Type B pancreatic cell (in vitro differentiated cells): ENCODE measurements at regions not wholly inside any gene's neighbourhood (a gene's known extent, or its start where the extent isn't known, plus 50 kb on each side); places are given as distances from the start of the nearest gene placed in this dataset.

Experiments
- DNase-seq: peaks from one replicate; pipeline ENCODE4 v3.0.0; 2021; ENCODE audit warnings: mixed read lengths; ENCODE audit not compliant: unreplicated experiment; ENCODE audit errors: extremely low spot score
- H3K27ac Mint-ChIP-seq: 2 replicates; pipeline ENCODE4 v1.8.0; 2021; ENCODE audit warnings: mild to moderate bottlenecking, mixed read lengths
- H3K27me3 Mint-ChIP-seq: 2 replicates; pipeline ENCODE4 v1.8.0; 2021; ENCODE audit warnings: mixed read lengths
- H3K36me3 Mint-ChIP-seq: 2 replicates; pipeline ENCODE4 v1.8.0; 2021; ENCODE audit warnings: mixed read lengths
- H3K4me1 Mint-ChIP-seq: one replicate; pipeline ENCODE4 v1.8.0; 2021; ENCODE audit warnings: mixed read lengths; ENCODE audit not compliant: unreplicated experiment
- H3K4me3 Mint-ChIP-seq: 2 replicates; pipeline ENCODE4 v1.8.0; 2021; ENCODE audit warnings: mild to moderate bottlenecking, mixed read lengths
- H3K9me3 Mint-ChIP-seq: 2 replicates; pipeline ENCODE4 v1.8.0; 2021; ENCODE audit warnings: mixed read lengths
- TF ChIP-seq, protein P1 (sequence below): fragments of 200-600 bp; sonication (generic); conservative IDR thresholded peaks from 2 replicates; pipeline ENCODE4 v1.5.0; 2021; ENCODE audit warnings: antibody characterized with exemption, mild to moderate bottlenecking

DNA sequence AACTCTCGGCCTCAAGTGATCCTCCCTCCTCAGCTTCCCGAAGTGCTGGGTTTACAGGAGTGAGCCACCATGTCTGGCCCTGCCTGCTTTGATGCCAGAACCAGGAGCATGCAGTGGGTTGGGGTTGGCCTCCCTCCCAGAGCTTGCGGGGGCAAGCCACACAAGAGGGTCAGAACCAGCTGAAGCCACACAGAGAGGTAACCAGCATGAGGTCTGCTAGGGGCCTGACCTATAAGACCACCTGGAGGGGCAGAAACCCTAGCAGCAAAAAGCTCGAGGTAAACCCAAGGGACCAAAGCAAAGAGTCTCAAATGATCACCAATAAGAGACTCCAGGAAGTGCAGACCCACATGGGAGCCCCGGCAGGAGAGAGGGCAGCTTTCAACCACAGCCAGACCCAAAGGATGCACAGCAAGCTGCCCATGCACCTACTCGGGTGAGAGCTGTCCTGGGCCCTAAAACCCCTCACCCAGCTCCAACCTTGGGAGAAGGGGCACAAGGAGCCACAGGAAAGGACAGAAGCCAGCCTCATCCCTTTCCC lies 81.2 kb downstream of the TOMM20 start:
- Mint-ChIP-seq H3K4me1 (peaks cover 33% of the 10 kb centered on the region), H3K27me3 (no peaks in the 10 kb centered on the region), H3K27ac (peak overlapping the region; percentile 69), H3K36me3 (no peaks in the 10 kb centered on the region), H3K9me3 (no peaks in the 10 kb centered on the region), H3K4me3 (no peak overlapping the region)
- TF ChIP-seq, protein P1, sequence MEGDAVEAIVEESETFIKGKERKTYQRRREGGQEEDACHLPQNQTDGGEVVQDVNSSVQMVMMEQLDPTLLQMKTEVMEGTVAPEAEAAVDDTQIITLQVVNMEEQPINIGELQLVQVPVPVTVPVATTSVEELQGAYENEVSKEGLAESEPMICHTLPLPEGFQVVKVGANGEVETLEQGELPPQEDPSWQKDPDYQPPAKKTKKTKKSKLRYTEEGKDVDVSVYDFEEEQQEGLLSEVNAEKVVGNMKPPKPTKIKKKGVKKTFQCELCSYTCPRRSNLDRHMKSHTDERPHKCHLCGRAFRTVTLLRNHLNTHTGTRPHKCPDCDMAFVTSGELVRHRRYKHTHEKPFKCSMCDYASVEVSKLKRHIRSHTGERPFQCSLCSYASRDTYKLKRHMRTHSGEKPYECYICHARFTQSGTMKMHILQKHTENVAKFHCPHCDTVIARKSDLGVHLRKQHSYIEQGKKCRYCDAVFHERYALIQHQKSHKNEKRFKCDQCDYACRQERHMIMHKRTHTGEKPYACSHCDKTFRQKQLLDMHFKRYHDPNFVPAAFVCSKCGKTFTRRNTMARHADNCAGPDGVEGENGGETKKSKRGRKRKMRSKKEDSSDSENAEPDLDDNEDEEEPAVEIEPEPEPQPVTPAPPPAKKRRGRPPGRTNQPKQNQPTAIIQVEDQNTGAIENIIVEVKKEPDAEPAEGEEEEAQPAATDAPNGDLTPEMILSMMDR: no peak
- no peak for DNase-seq

DNA sequence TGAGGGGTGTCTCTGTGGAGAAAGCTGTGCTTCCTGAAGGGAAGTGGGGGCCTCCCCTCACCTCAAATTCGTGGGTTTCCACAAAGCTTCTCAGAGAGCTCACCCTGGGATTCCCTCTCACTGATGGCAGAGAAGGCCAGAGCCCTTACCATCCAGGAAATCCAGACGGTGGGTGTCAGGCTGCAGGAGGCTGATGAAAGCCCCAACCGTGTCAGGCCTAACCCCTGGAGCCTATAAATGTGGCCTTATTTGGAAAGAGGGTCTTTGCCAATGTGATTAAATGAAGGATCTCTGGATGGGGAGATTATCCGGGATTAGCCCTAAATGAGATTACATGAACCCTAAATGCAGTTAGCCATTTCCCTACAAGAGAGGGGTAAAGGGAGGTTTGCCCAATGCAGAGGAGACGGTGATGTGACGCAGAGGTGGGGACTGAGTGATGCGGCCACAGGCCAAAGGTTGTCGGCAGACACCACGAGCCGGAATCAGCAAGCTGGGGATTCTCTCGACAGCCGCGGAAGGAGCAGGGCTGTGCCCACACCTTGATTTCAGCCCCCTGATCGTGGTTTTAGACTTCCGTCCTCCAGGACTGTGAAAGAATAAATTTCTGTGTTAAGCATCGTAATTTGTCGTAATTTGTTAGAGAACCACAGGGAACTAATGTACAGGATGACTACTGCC lies 82.6 kb downstream of the TOMM20 start:
- no peaks in the 10 kb centered on the region for H3K36me3 Mint-ChIP-seq
- no peak overlapping the region for H3K4me3 Mint-ChIP-seq
- no peaks in the 10 kb centered on the region for H3K9me3 Mint-ChIP-seq
- H3K27ac Mint-ChIP-seq: no peak overlapping the region
- no peak for DNase-seq
- no peaks in the 10 kb centered on the region for H3K27me3 Mint-ChIP-seq
- TF ChIP-seq, protein P1: no peak
- H3K4me1 Mint-ChIP-seq: peaks cover 23% of the 10 kb centered on the region

DNA sequence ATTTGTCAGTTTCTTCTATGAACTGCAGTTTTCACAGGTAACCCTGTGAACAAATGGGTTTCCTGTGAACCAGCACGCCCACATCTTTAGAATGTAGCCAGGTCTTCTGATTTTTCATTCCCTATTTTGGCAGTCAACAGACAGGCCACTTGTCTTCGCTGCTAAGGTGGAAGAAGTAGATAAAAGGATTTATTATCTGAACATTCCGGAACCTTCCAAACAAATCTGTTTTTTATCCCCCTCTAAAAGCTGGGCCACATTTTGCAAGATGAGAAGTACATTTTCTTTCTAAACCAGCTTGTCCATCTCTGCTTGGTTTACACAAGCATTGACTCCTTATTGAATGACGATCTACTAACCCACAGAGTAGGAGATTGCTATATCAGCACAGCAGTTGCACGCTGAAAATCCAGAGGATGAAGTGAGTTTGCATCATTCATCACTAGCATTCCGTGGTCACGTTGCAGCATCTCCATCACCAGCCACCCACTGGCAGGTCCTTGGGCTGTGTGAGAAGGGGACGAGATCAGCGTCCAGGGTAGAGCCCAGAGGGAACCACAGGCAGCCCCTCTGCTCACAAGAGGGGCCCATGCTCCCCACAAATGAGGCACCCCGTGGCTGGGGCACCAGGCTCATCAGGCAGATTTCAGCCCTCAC lies 83.5 kb downstream of the TOMM20 start:
- no peak for DNase-seq
- Mint-ChIP-seq H3K4me1 (peaks cover 21% of the 10 kb centered on the region), H3K27ac (no peak overlapping the region), H3K9me3 (no peaks in the 10 kb centered on the region), H3K27me3 (no peaks in the 10 kb centered on the region), H3K4me3 (no peak overlapping the region), H3K36me3 (no peaks in the 10 kb centered on the region)
- TF ChIP-seq, protein P1: no peak

DNA sequence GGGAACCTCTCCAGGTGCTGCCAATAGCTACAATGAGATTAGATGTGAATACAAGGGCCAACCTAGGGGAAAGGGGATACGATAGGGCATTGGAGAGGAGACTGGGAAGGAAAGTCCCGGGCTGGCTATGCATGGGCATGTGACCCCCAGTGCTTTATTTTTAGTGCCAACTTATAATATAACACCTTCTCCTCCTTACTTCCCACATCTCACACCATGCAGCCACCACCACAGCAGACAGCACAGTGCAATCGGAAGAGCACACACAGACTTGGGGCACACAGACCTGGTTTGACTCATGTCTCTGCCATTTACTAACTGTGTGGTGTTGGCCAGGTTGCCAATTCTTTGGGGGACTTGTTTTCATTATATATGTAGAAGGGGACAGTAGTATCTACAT lies 85.4 kb downstream of the TOMM20 start:
- Mint-ChIP-seq H3K9me3 (peaks cover 5% of the 10 kb centered on the region), H3K27me3 (no peaks in the 10 kb centered on the region), H3K36me3 (peaks cover 5% of the 10 kb centered on the region), H3K4me3 (no peak overlapping the region), H3K4me1 (peaks cover 12% of the 10 kb centered on the region), H3K27ac (no peak overlapping the region)
- TF ChIP-seq, protein P1: no peak
- no peak for DNase-seq

DNA sequence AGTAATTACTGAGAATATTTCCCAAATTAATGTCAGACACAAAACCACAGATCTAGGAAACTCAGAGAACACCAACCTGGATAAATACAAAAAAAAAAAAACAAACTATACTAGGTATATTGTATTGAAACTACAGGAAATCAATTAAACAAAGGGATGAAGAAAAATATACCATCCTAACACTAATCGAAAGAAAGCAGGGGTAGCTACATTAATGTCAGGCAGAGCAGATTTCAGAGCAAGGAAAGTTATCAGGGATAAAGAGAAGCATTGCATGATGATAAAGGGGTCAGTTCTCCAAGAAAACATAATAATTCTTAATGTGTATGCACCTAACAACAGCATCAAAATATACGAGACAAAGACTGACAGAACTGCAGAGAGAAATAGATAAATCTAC lies 89.9 kb downstream of the TOMM20 start:
- Mint-ChIP-seq H3K4me1 (no peaks in the 10 kb centered on the region), H3K27ac (no peak overlapping the region), H3K4me3 (no peak overlapping the region), H3K27me3 (no peaks in the 10 kb centered on the region), H3K36me3 (peaks cover 8% of the 10 kb centered on the region), H3K9me3 (peaks cover 9% of the 10 kb centered on the region)
- TF ChIP-seq, protein P1: no peak
- DNase-seq: no peak
